ENCODE measurements at regions not wholly inside any gene's neighbourhood (a gene's known extent, or its start where the extent isn't known, plus 50 kb on each side); places are given as distances from the start of the nearest gene placed in this dataset.

- no peak for TF ChIP-seq EZH2 (IDR thresholded peaks at IDR 0.05; ENCODE audit: borderline replicate concordance, low read length)
- TF ChIP-seq CTCF (IDR thresholded peaks at IDR 0.05; ENCODE audit: low read length): no peak
Observed at GRCh38 chr5:106418196-106418595, 1252.5 kb downstream of the EFNA5 start.
